ENCODE measurements at regions not wholly inside any gene's neighbourhood (a gene's known extent, or its start where the extent isn't known, plus 50 kb on each side); places are given as distances from the start of the nearest gene placed in this dataset.

DNA sequence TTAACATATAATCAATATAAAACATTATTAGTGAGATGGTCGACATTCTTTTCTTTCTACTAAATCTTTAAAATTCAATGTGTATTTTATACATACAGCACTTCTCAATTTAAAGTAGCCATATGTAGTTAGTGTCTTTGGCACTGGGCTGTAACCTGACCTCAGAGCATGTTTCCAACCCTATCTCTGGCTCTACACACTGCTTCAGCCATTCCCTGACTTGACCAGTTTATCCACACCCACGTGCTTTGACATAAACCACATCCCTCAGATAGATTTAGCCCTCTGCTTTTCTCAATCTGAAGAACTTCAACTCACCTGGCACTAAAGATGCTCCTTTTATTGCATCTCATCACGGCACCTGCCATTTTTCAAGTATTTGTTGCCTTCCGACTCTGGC is 58.3 kb downstream of the RGS2 start:
- TF ChIP-seq, protein P1, sequence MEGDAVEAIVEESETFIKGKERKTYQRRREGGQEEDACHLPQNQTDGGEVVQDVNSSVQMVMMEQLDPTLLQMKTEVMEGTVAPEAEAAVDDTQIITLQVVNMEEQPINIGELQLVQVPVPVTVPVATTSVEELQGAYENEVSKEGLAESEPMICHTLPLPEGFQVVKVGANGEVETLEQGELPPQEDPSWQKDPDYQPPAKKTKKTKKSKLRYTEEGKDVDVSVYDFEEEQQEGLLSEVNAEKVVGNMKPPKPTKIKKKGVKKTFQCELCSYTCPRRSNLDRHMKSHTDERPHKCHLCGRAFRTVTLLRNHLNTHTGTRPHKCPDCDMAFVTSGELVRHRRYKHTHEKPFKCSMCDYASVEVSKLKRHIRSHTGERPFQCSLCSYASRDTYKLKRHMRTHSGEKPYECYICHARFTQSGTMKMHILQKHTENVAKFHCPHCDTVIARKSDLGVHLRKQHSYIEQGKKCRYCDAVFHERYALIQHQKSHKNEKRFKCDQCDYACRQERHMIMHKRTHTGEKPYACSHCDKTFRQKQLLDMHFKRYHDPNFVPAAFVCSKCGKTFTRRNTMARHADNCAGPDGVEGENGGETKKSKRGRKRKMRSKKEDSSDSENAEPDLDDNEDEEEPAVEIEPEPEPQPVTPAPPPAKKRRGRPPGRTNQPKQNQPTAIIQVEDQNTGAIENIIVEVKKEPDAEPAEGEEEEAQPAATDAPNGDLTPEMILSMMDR (IDR thresholded peaks at IDR 0.05; ENCODE audit: poor library complexity, severe bottlenecking): no peak
- no peak for TF ChIP-seq SMC3 (conservative IDR thresholded peaks at IDR 0.05; ENCODE audit: poor library complexity)
- no peak for TF ChIP-seq TAF1 (IDR thresholded peaks at IDR 0.05; ENCODE audit: low read depth)
- TF ChIP-seq POLR2AphosphoS5 (IDR thresholded peaks at IDR 0.05): no peak
- TF ChIP-seq EZH2 (IDR thresholded peaks at IDR 0.05; ENCODE audit: borderline replicate concordance, insufficient read depth, low read length, poor library complexity, severe bottlenecking): no peak
- TF ChIP-seq RAD21 (conservative IDR thresholded peaks at IDR 0.05): no peak
- TF ChIP-seq MXI1 (conservative IDR thresholded peaks at IDR 0.05; ENCODE audit: poor library complexity, severe bottlenecking): no peak
- TF ChIP-seq, protein P2, sequence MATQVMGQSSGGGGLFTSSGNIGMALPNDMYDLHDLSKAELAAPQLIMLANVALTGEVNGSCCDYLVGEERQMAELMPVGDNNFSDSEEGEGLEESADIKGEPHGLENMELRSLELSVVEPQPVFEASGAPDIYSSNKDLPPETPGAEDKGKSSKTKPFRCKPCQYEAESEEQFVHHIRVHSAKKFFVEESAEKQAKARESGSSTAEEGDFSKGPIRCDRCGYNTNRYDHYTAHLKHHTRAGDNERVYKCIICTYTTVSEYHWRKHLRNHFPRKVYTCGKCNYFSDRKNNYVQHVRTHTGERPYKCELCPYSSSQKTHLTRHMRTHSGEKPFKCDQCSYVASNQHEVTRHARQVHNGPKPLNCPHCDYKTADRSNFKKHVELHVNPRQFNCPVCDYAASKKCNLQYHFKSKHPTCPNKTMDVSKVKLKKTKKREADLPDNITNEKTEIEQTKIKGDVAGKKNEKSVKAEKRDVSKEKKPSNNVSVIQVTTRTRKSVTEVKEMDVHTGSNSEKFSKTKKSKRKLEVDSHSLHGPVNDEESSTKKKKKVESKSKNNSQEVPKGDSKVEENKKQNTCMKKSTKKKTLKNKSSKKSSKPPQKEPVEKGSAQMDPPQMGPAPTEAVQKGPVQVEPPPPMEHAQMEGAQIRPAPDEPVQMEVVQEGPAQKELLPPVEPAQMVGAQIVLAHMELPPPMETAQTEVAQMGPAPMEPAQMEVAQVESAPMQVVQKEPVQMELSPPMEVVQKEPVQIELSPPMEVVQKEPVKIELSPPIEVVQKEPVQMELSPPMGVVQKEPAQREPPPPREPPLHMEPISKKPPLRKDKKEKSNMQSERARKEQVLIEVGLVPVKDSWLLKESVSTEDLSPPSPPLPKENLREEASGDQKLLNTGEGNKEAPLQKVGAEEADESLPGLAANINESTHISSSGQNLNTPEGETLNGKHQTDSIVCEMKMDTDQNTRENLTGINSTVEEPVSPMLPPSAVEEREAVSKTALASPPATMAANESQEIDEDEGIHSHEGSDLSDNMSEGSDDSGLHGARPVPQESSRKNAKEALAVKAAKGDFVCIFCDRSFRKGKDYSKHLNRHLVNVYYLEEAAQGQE (IDR thresholded peaks at IDR 0.05; ENCODE audit: borderline replicate concordance): no peak
- Histone ChIP-seq H3K27me3 (ENCODE audit: insufficient read depth, low read depth, low read length) (no peaks in the 10 kb centered on the region), H3F3A (ENCODE audit: insufficient read depth, low read length, poor library complexity, severe bottlenecking) (no peaks in the 10 kb centered on the region), H2AFZ (ENCODE audit: low read depth, low read length) (no peak overlapping the region), H3K9me3 (ENCODE audit: low read length) (no peaks in the 10 kb centered on the region), H3K36me3 (ENCODE audit: insufficient read depth, low read length) (no peaks in the 10 kb centered on the region), H3K27ac (ENCODE audit: low read length) (no peak overlapping the region), H3K79me2 (replicated peaks; ENCODE audit: insufficient read depth, low read length) (no peaks in the 10 kb centered on the region), H3K9ac (ENCODE audit: low read length) (no peak overlapping the region), H3K9me2 (ENCODE audit: insufficient read depth, low read length) (no peaks in the 10 kb centered on the region), H3K4me3 (ENCODE audit: low read length) (no peak overlapping the region), H4K20me1 (ENCODE audit: insufficient read depth) (no peaks in the 10 kb centered on the region), H3K4me2 (ENCODE audit: low read length) (no peak overlapping the region)

DNA sequence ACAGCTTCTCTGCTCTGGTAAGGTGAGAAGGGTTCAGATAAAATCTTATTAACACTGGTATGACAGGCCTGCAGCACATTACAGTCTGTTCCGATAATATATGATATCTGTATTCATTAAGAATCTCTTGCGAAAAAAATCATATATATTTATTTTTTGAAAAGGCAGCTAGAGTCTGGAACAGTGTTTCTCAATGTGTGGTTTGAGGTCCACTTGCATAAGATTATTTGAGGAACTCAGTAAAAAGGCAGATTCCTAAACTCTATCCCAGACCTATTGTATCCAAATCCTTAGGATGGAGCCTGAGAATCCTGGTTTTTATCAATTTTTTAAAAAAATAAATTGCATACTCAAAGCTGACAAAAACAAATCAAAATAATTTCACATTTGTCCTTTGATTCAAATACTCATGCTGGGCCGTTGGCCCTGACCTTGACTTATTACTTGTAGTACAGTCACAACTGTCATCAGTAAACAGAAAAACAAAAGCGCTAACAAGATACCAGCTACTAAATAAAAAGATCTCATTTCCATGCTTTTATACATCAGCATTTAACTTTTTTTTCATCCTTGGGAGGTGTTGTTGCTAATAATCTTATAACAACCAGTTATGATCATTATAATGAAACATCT is 60.6 kb downstream of the RGS2 start:
- Histone ChIP-seq H2AFZ (ENCODE audit: low read depth, low read length) (no peak overlapping the region), H3K27me3 (ENCODE audit: insufficient read depth, low read depth, low read length) (no peaks in the 10 kb centered on the region), H3F3A (ENCODE audit: insufficient read depth, low read length, poor library complexity, severe bottlenecking) (no peaks in the 10 kb centered on the region), H3K9me3 (ENCODE audit: low read length) (no peaks in the 10 kb centered on the region), H3K4me2 (ENCODE audit: low read length) (no peak overlapping the region), H3K9me2 (ENCODE audit: insufficient read depth, low read length) (no peaks in the 10 kb centered on the region), H4K20me1 (ENCODE audit: insufficient read depth) (no peaks in the 10 kb centered on the region), H3K79me2 (replicated peaks; ENCODE audit: insufficient read depth, low read length) (no peaks in the 10 kb centered on the region), H3K4me3 (ENCODE audit: low read length) (no peak overlapping the region), H3K27ac (ENCODE audit: low read length) (no peak overlapping the region), H3K9ac (ENCODE audit: low read length) (no peak overlapping the region), H3K36me3 (ENCODE audit: insufficient read depth, low read length) (no peaks in the 10 kb centered on the region)
- no peak for TF ChIP-seq SMC3 (conservative IDR thresholded peaks at IDR 0.05; ENCODE audit: poor library complexity)
- TF ChIP-seq, protein P1 (IDR thresholded peaks at IDR 0.05; ENCODE audit: poor library complexity, severe bottlenecking): no peak
